Keratinocyte (primary cell): ENCODE measurements at regions not wholly inside any gene's neighbourhood (a gene's known extent, or its start where the extent isn't known, plus 50 kb on each side); places are given as distances from the start of the nearest gene placed in this dataset.
"Not testable (repeated sequence)": the region's sequence is repeated elsewhere in the genome, so short reads cannot be mapped to it uniquely, and the experiment has no call there.

Experiments
- DNase-seq: peaks from one replicate; pipeline ENCODE4 v3.0.0-alpha.2; 2011; ENCODE audit warnings: low read depth, missing footprints, low spot score
- FAIRE-seq: peaks from 2 replicates; lab custom pipeline; 2011; peaks lifted over from hg19 to GRCh38; lab: Jason Lieb, UNC
- H2AFZ ChIP-seq: 2 replicates; pipeline ENCODE4 v1.6.0; 2012; ENCODE audit warnings: low read length, control low read depth, inconsistent platforms; ENCODE audit not compliant: control insufficient read depth
- H3K27ac ChIP-seq: 2 replicates; pipeline ENCODE4 v1.5.1; 2011; ENCODE audit warnings: low read length; ENCODE audit not compliant: control insufficient read depth, insufficient read depth
- H3K27me3 ChIP-seq: 3 replicates; pipeline ENCODE4 v1.6.0; 2011; ENCODE audit warnings: low read length; ENCODE audit not compliant: control insufficient read depth, insufficient read depth; ENCODE audit errors: extremely low read depth
- H3K36me3 ChIP-seq, 2 experiments: 2 replicates in 1 of 2; 3 replicates in 1 of 2; pipeline ENCODE4 v1.5.1; 2011; ENCODE audit warnings: low read length in 2 of 2, mild to moderate bottlenecking in 1 of 2; ENCODE audit not compliant: control insufficient read depth in 2 of 2, insufficient read depth in 2 of 2; ENCODE audit errors: extremely low read depth in 1 of 2
- H3K4me1 ChIP-seq: 3 replicates; pipeline ENCODE4 v1.5.1; 2011; ENCODE audit warnings: low read length; ENCODE audit not compliant: control insufficient read depth, insufficient read depth; ENCODE audit errors: extremely low read depth
- H3K4me2 ChIP-seq: 3 replicates; pipeline ENCODE4 v1.6.0; 2011; ENCODE audit warnings: low read depth, low read length; ENCODE audit not compliant: control insufficient read depth, insufficient read depth; ENCODE audit errors: extremely low read depth
- H3K4me3 ChIP-seq, 3 experiments: fragments of 200-600 bp in 1 of 3; sonication (generic) in 1 of 3; 2 replicates in 2 of 3; 3 replicates in 1 of 3; pipeline ENCODE4 v1.5.1; 2011 to 2016; ENCODE audit warnings: low read length in 3 of 3, mild to moderate bottlenecking in 3 of 3, control low read depth in 2 of 3, inconsistent platforms in 1 of 3, low read depth in 1 of 3, mixed read lengths in 1 of 3, mixed run types in 1 of 3, moderate library complexity in 1 of 3; ENCODE audit not compliant: control insufficient read depth in 2 of 3, insufficient read depth in 2 of 3; ENCODE audit errors: extremely low read depth in 1 of 3
- H3K79me2 ChIP-seq: 2 replicates; pipeline ENCODE4 v1.6.0; 2012; ENCODE audit warnings: low read length; ENCODE audit not compliant: control insufficient read depth, insufficient read depth
- H3K9ac ChIP-seq: 3 replicates; pipeline ENCODE4 v1.6.0; 2011; ENCODE audit warnings: low read length; ENCODE audit not compliant: control insufficient read depth, insufficient read depth; ENCODE audit errors: extremely low read depth
- H3K9me1 ChIP-seq: 3 replicates; pipeline ENCODE4 v1.6.0; 2011; ENCODE audit warnings: low read length; ENCODE audit not compliant: control insufficient read depth, insufficient read depth; ENCODE audit errors: extremely low read depth
- H3K9me3 ChIP-seq: 2 replicates; pipeline ENCODE4 v1.5.1; 2012; ENCODE audit warnings: low read depth, low read length; ENCODE audit not compliant: control insufficient read depth
- H4K20me1 ChIP-seq: 3 replicates; pipeline ENCODE4 v1.6.0; 2011; ENCODE audit warnings: low read length; ENCODE audit not compliant: control insufficient read depth, insufficient read depth; ENCODE audit errors: extremely low read depth
- EZH2 ChIP-seq: IDR thresholded peaks from one replicate; pipeline ENCODE4 v1.6.1; 2012; ENCODE audit warnings: inconsistent platforms, mild to moderate bottlenecking, low read length, moderate library complexity
- dilution Hi-C: fragments of 300-500 bp; cut with MboI; formaldehyde crosslinking; loops from one replicate; pipeline ENCODE4 v1.7.0; 2020; ENCODE audit warnings: low sequenced_read_pairs; ENCODE audit not compliant: extremely low pct_ligation_motif_present
- TF ChIP-seq, protein P1 (sequence below), 3 experiments: IDR thresholded peaks in 1 of 3; conservative IDR thresholded peaks in 1 of 3; optimal IDR thresholded peaks in 1 of 3; 2 replicates in 2 of 3; 3 replicates in 1 of 3; pipeline versions ENCODE3 to v1.5.1; 2011; ENCODE audit warnings: low read length in 3 of 3, mild to moderate bottlenecking in 3 of 3, moderate library complexity in 2 of 3, control low read depth in 1 of 3, inconsistent platforms in 1 of 3; ENCODE audit not compliant: insufficient read depth in 2 of 3; ENCODE audit errors: extremely low read depth in 1 of 3

DNA sequence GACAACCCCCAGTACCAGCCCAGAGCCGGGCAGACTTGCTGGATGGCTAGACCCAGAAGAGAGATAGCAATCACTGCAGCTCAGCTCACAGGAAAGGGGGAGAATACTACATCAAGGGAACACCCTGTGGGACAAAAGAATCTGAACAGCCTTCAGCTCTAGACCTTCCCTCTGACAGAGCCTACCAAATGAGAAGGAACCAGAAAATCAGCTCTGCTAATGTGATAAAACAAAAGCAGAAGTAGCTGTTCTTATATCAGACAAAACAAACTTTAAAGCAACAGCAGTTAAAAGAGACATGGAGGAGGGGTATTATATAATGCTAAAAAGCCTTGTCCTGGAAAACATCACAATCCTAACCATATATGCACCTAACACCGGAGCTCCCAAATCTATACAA lies 283.3 kb downstream of the KLF13 start:
- Histone ChIP-seq H3K4me2 (no peak overlapping the region), H3K79me2 (no peaks in the 10 kb centered on the region), H3K27me3 (no peaks in the 10 kb centered on the region), H3K4me1 (peaks cover 21% of the 10 kb centered on the region), H3K9ac (no peak overlapping the region), H4K20me1 (no peaks in the 10 kb centered on the region), H2AFZ (no peak overlapping the region), H3K4me3 (no peak overlapping the region), H3K9me3 (no peaks in the 10 kb centered on the region), H3K36me3 (no peaks in the 10 kb centered on the region), H3K9me1 (no peaks in the 10 kb centered on the region), H3K27ac (no peak overlapping the region)
- dilution Hi-C loops = no loop called here
- DNase-seq = no peak
- FAIRE-seq = no peak
- TF ChIP-seq, protein P1, sequence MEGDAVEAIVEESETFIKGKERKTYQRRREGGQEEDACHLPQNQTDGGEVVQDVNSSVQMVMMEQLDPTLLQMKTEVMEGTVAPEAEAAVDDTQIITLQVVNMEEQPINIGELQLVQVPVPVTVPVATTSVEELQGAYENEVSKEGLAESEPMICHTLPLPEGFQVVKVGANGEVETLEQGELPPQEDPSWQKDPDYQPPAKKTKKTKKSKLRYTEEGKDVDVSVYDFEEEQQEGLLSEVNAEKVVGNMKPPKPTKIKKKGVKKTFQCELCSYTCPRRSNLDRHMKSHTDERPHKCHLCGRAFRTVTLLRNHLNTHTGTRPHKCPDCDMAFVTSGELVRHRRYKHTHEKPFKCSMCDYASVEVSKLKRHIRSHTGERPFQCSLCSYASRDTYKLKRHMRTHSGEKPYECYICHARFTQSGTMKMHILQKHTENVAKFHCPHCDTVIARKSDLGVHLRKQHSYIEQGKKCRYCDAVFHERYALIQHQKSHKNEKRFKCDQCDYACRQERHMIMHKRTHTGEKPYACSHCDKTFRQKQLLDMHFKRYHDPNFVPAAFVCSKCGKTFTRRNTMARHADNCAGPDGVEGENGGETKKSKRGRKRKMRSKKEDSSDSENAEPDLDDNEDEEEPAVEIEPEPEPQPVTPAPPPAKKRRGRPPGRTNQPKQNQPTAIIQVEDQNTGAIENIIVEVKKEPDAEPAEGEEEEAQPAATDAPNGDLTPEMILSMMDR (optimal IDR thresholded peaks at IDR 0.05 in 1 of 3, IDR thresholded peaks at IDR 0.05 in 1 of 3, conservative IDR thresholded peaks at IDR 0.05 in 1 of 3; ENCODE audit: extremely low read depth in 1 of 3, insufficient read depth in 2 of 3, low read length in 3 of 3) = no peak
- TF ChIP-seq EZH2 = no peak

DNA sequence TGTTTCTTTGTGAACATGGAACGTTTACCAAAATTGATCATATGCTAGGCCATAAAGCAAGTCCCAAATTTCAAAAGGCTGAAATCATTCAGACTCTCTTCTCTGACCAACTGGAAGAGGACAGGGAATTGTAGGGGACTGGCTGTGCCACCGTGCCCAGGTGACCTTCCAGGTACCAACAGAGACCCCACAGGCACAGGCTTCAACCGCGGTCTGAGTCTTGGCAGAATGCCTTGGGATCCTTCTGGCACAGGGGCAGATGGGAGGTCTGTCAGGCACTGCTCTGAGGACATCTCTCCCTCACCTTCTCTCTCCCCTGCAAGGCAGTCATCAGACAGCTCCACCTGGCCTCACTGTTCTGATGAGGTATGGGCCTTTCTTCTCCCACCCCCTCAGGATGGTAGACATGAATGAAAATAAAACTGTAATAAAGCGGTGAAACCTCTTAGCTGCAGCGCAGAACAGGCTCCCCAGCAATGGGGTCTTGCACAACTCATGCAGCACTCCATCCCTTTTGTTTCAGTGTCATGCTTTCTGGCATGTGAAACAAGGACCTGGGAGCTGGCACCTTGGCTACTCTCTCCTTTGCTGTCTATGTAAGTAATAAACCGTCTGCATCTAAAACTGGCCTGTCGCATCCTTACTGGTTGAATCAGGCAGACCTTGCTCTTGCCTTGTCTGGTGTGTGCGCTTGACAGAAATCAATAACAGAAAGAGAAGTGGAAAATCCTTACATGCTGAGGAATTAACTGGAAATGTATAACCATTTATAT lies 289.2 kb downstream of the KLF13 start:
- Histone ChIP-seq H3K27ac (no peak overlapping the region), H2AFZ (no peak overlapping the region), H3K27me3 (no peaks in the 10 kb centered on the region), H3K9me3 (no peaks in the 10 kb centered on the region), H3K79me2 (no peaks in the 10 kb centered on the region), H3K9me1 (no peaks in the 10 kb centered on the region), H4K20me1 (no peaks in the 10 kb centered on the region), H3K4me2 (no peak overlapping the region), H3K4me3 (no peak overlapping the region), H3K4me1 (no peaks in the 10 kb centered on the region), H3K36me3 (no peaks in the 10 kb centered on the region), H3K9ac (no peak overlapping the region)
- FAIRE-seq = no peak
- TF ChIP-seq, protein P1 (optimal IDR thresholded peaks at IDR 0.05 in 1 of 3, IDR thresholded peaks at IDR 0.05 in 1 of 3, conservative IDR thresholded peaks at IDR 0.05 in 1 of 3; ENCODE audit: extremely low read depth in 1 of 3, insufficient read depth in 2 of 3, low read length in 3 of 3) = no peak
- TF ChIP-seq EZH2 = no peak
- dilution Hi-C loops = no loop called here
- DNase-seq = no peak

- H3K36me3 ChIP-seq, H3K9me3 ChIP-seq, H3K9me1 ChIP-seq, FAIRE-seq, dilution Hi-C loops, H3K4me2 ChIP-seq, H3K9ac ChIP-seq, H3K27me3 ChIP-seq, H4K20me1 ChIP-seq, H2AFZ ChIP-seq, H3K27ac ChIP-seq, DNase-seq, H3K4me3 ChIP-seq, H3K4me1 ChIP-seq, H3K79me2 ChIP-seq: not testable (repeated sequence)
These were observed 296.7 kb downstream of the KLF13 start for GRCh38 chr15:31623297-31623696.

GRCh38 chr15:31624115-31624514 lies 297.5 kb downstream of the KLF13 start:
- H3K27me3 ChIP-seq, H3K36me3 ChIP-seq, H3K79me2 ChIP-seq, H3K9ac ChIP-seq, H2AFZ ChIP-seq, dilution Hi-C loops, H3K9me1 ChIP-seq, H3K4me2 ChIP-seq, H4K20me1 ChIP-seq, FAIRE-seq, DNase-seq, H3K27ac ChIP-seq, H3K4me3 ChIP-seq, H3K9me3 ChIP-seq, H3K4me1 ChIP-seq: not testable (repeated sequence)
